IMR-90 (cell line): ENCODE measurements at regions not wholly inside any gene's neighbourhood (a gene's known extent, or its start where the extent isn't known, plus 50 kb on each side); places are given as distances from the start of the nearest gene placed in this dataset.

Experiments
- ATAC-seq: fragments of 200-7000 bp; cut with Tn5 transposase; 2 replicates; pipeline ENCODE4 v1.9.1; 2020; ENCODE audit warnings: low read depth, mild to moderate bottlenecking, moderate library complexity
- BruUV-seq: library from RNA; stranded (reverse); fragments of 400-500 nt; replicated peaks from 2 replicates; lab custom pipeline; 2021; lab: Mats Ljungman, UMichigan
- CTCF ChIA-PET: fragments of 300-600 bp; formaldehyde crosslinking; extraction: SDS; loops from one replicate; lab custom pipeline; 2021; ENCODE audit warnings: antibody characterized with exemption; lab: Yijun Ruan, JAX
- POLR2A ChIA-PET: fragments of 300-600 bp; sonication (Branson Sonifier 250); formaldehyde crosslinking; loops from one replicate; lab custom pipeline; 2022; ENCODE audit warnings: antibody characterized with exemption; ENCODE audit not compliant: unreplicated experiment; lab: Charles Lee
- DNase-seq: peaks from one replicate; pipeline ENCODE4 v3.0.0; 2013
- H2AFZ ChIP-seq: replicated peaks from 2 replicates; pipeline ENCODE3; 2013; ENCODE audit warnings: low read length, mild to moderate bottlenecking; ENCODE audit not compliant: poor library complexity
- H2AK5ac ChIP-seq: 2 replicates; pipeline ENCODE4 v1.6.1; 2013; ENCODE audit warnings: low read depth, low read length, inconsistent platforms
- H2AK9ac ChIP-seq: replicated peaks from 2 replicates; pipeline ENCODE3; 2013; ENCODE audit warnings: mild to moderate bottlenecking, low read depth, low read length, moderate library complexity; ENCODE audit not compliant: poor library complexity
- H2BK120ac ChIP-seq: 2 replicates; pipeline ENCODE4 v1.6.1; 2013; ENCODE audit warnings: low read depth, low read length, inconsistent platforms
- H2BK15ac ChIP-seq: 3 replicates; pipeline ENCODE4 v1.6.1; 2013; ENCODE audit warnings: low read depth, low read length, inconsistent platforms
- H2BK20ac ChIP-seq: 2 replicates; pipeline ENCODE4 v1.6.1; 2013; ENCODE audit warnings: low read depth, mild to moderate bottlenecking, inconsistent platforms, low read length, moderate library complexity
- H2BK5ac ChIP-seq: 2 replicates; pipeline ENCODE4 v1.6.1; 2013; ENCODE audit warnings: mild to moderate bottlenecking, low read depth, low read length, inconsistent platforms; ENCODE audit not compliant: poor library complexity, severe bottlenecking
- H3K14ac ChIP-seq: replicated peaks from 2 replicates; pipeline ENCODE4 v1.6.1; 2013; ENCODE audit warnings: low read depth, low read length, inconsistent platforms
- H3K18ac ChIP-seq: 2 replicates; pipeline ENCODE4 v1.6.1; 2013; ENCODE audit warnings: low read depth, low read length, control low read depth
- H3K23ac ChIP-seq: 2 replicates; pipeline ENCODE4 v1.6.1; 2013; ENCODE audit warnings: low read depth, low read length, inconsistent platforms
- H3K27ac ChIP-seq: 2 replicates; pipeline ENCODE4 v1.5.1; 2013; ENCODE audit warnings: mild to moderate bottlenecking, control low read depth, low read length; ENCODE audit not compliant: insufficient read depth
- H3K27me3 ChIP-seq: 2 replicates; pipeline ENCODE4 v1.6.1; 2013; ENCODE audit warnings: low read length; ENCODE audit not compliant: control insufficient read depth, insufficient read depth
- H3K36me3 ChIP-seq: 2 replicates; pipeline ENCODE4 v1.6.1; 2013; ENCODE audit warnings: low read length, mixed read lengths; ENCODE audit not compliant: control insufficient read depth, insufficient read depth
- H3K4ac ChIP-seq: 2 replicates; pipeline ENCODE4 v1.6.1; 2013; ENCODE audit warnings: low read depth, low read length, inconsistent platforms
- H3K4me1 ChIP-seq: 2 replicates; pipeline ENCODE4 v1.6.1; 2013; ENCODE audit warnings: low read length, mixed read lengths; ENCODE audit not compliant: control insufficient read depth, insufficient read depth
- H3K4me2 ChIP-seq: 2 replicates; pipeline ENCODE4 v1.6.1; 2013; ENCODE audit warnings: low read depth, mild to moderate bottlenecking, control low read depth, low read length, moderate library complexity
- H3K4me3 ChIP-seq: 2 replicates; pipeline ENCODE4 v1.5.1; 2013; ENCODE audit warnings: low read depth, mild to moderate bottlenecking, control low read depth, low read length, moderate library complexity; ENCODE audit not compliant: insufficient read depth
- H3K56ac ChIP-seq: 2 replicates; pipeline ENCODE4 v1.6.1; 2013; ENCODE audit warnings: low read length, inconsistent platforms; ENCODE audit not compliant: insufficient read depth; ENCODE audit errors: extremely low read depth
- H3K79me1 ChIP-seq, 2 experiments: 2 replicates each; pipeline ENCODE4 v1.6.1; 2013; ENCODE audit warnings: low read length in 2 of 2, inconsistent platforms in 1 of 2, low read depth in 1 of 2
- H3K9ac ChIP-seq: 2 replicates; pipeline ENCODE4 v1.6.1; 2013; ENCODE audit warnings: low read depth, low read length, control low read depth
- H3K9me1 ChIP-seq: 2 replicates; pipeline ENCODE4 v1.6.1; 2013; ENCODE audit warnings: low read length, inconsistent platforms; ENCODE audit not compliant: insufficient read depth
- H3K9me3 ChIP-seq: 2 replicates; pipeline ENCODE4 v1.6.1; 2013; ENCODE audit warnings: low read length; ENCODE audit not compliant: control insufficient read depth, insufficient read depth
- H4K20me1 ChIP-seq: 2 replicates; pipeline ENCODE4 v1.6.1; 2013; ENCODE audit warnings: low read length, inconsistent platforms; ENCODE audit not compliant: insufficient read depth
- H4K5ac ChIP-seq: 2 replicates; pipeline ENCODE4 v1.6.1; 2013; ENCODE audit warnings: mild to moderate bottlenecking, low read depth, low read length, control low read depth
- H4K8ac ChIP-seq, 2 experiments: 2 replicates each; pipeline ENCODE4 v1.6.1; 2013; ENCODE audit warnings: low read depth in 2 of 2, low read length in 2 of 2, control low read depth in 1 of 2, inconsistent platforms in 1 of 2
- H4K91ac ChIP-seq: 2 replicates; pipeline ENCODE4 v1.6.1; 2013; ENCODE audit warnings: low read depth, low read length, inconsistent platforms; ENCODE audit not compliant: insufficient read depth
- BHLHE40 ChIP-seq: fragments of 150-350 bp; IDR thresholded peaks from 2 replicates; pipeline ENCODE4 v1.6.1; 2016; ENCODE audit warnings: mild to moderate bottlenecking, low read depth, low read length
- CEBPB ChIP-seq: IDR thresholded peaks from 2 replicates; pipeline ENCODE4 v1.6.1; 2012; ENCODE audit warnings: low read depth, low read length, improper control_type of control experiment
- CHD1 ChIP-seq: IDR thresholded peaks from 2 replicates; pipeline ENCODE4 v1.6.1; 2012; ENCODE audit warnings: low read depth, low read length, improper control_type of control experiment
- FOS ChIP-seq: fragments of 150-350 bp; IDR thresholded peaks from 2 replicates; pipeline ENCODE4 v1.6.1; 2016; ENCODE audit warnings: low read depth, low read length
- MAFK ChIP-seq: IDR thresholded peaks from 2 replicates; pipeline ENCODE4 v1.6.1; 2012; ENCODE audit warnings: low read depth, low read length, improper control_type of control experiment
- MAZ ChIP-seq: IDR thresholded peaks from 2 replicates; pipeline ENCODE4 v1.6.1; 2012; ENCODE audit warnings: low read depth, mild to moderate bottlenecking, low read length, improper control_type of control experiment, moderate library complexity, borderline replicate concordance
- MXI1 ChIP-seq: IDR thresholded peaks from 2 replicates; pipeline ENCODE4 v1.6.1; 2012; ENCODE audit warnings: low read depth, mild to moderate bottlenecking, low read length, moderate library complexity, borderline replicate concordance
- NFE2L2 ChIP-seq: fragments of 150-350 bp; IDR thresholded peaks from 2 replicates; pipeline ENCODE4 v1.6.1; 2016; ENCODE audit warnings: low read depth, mild to moderate bottlenecking, low read length
- POLR2A ChIP-seq: IDR thresholded peaks from 2 replicates; pipeline ENCODE4 v1.6.1; 2012; ENCODE audit warnings: mild to moderate bottlenecking, low read depth, low read length
- RAD21 ChIP-seq: IDR thresholded peaks from 2 replicates; pipeline ENCODE4 v1.6.1; 2012; ENCODE audit warnings: low read length, improper control_type of control experiment
- RCOR1 ChIP-seq: IDR thresholded peaks from 2 replicates; pipeline ENCODE4 v1.6.1; 2012; ENCODE audit warnings: mild to moderate bottlenecking, low read length, improper control_type of control experiment; ENCODE audit not compliant: insufficient replicate concordance
- RFX5 ChIP-seq: IDR thresholded peaks from 2 replicates; pipeline ENCODE4 v1.8.0; 2012; ENCODE audit warnings: low read depth, mild to moderate bottlenecking, low read length, moderate library complexity
- SMC3 ChIP-seq: fragments of 150-350 bp; IDR thresholded peaks from 2 replicates; pipeline ENCODE4 v1.6.1; 2016; ENCODE audit warnings: low read depth, mild to moderate bottlenecking, antibody characterized with exemption, low read length, moderate library complexity
- WGBS, 2 experiments: methylation state at CpG; one replicate each; pipeline versions ENCODE4 v1.1.5 to v1.1.7; 2013; ENCODE audit warnings: missing lambda C conversion rate in 2 of 2; ENCODE audit not compliant: insufficient read length in 1 of 2; ENCODE audit errors: extremely low coverage in 2 of 2; 5-methylcytosine and 5-hydroxymethylcytosine counted together
- dilution Hi-C: fragments of 300-500 bp; cut with HindIII; formaldehyde crosslinking; loops from one replicate; pipeline ENCODE4 v1.14.3; 2018; ENCODE audit warnings: low sequenced_read_pairs; ENCODE audit not compliant: unreplicated experiment
- in situ Hi-C: fragments of 300-500 bp; cut with MboI; formaldehyde crosslinking; loops from 3 replicates; pipeline ENCODE4 v1.14.3; 2019; ENCODE audit warnings: low sequenced_read_pairs, inconsistent platforms, mixed read lengths
- intact Hi-C: fragments of 100-400 bp; cut with micrococcal nuclease; formaldehyde crosslinking; loops from 2 replicates; pipeline ENCODE4 v1.10.0; 2022
- TF ChIP-seq, protein P1 (sequence below): conservative IDR thresholded peaks from 2 replicates; pipeline ENCODE4 v1.5.1; 2012; ENCODE audit warnings: mild to moderate bottlenecking, low read depth, low read length, improper control_type of control experiment
- TF ChIP-seq, protein P2 (sequence below): fragments of 150-350 bp; IDR thresholded peaks from 2 replicates; pipeline ENCODE4 v1.6.1; 2016; ENCODE audit warnings: low read depth, mild to moderate bottlenecking, low read length, moderate library complexity, borderline replicate concordance
- TF ChIP-seq, protein P3 (sequence below): fragments of 150-350 bp; IDR thresholded peaks from 2 replicates; pipeline ENCODE4 v1.6.1; 2017; ENCODE audit warnings: mild to moderate bottlenecking, antibody characterized with exemption, low read length, low read depth

DNA sequence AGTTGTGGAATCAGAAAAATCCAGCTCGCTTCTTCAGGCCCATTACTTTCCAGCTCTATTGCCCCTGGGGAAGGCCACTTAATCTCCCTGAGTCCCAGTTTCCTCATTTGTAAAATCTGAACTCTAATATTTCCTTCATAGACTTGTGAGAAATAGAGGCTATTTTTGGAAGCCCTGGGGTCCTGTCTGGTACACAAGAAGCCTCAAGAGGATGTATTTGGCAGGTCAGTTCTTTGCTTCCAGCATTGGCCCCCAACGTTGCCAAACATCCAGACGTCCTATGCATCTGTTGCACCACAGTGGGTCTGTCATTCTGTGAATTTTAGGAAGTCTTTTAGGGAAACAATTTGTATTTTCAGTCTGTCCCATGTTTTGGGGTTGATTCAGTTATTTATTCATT is 525.9 kb downstream of the EBF1 start:
- in situ Hi-C loops (no loop called here), intact Hi-C loops (no loop called here), dilution Hi-C loops (no loop called here)
- Histone ChIP-seq H3K27ac (no peak overlapping the region), H3K4me3 (no peak overlapping the region), H3K56ac (no peak overlapping the region), H3K4me1 (no peaks in the 10 kb centered on the region), H2BK20ac (no peak overlapping the region), H3K4ac (no peak overlapping the region), H4K8ac (no peak overlapping the region), H3K23ac (no peak overlapping the region), H4K91ac (no peak overlapping the region), H4K20me1 (no peaks in the 10 kb centered on the region), H3K18ac (no peak overlapping the region), H2AK9ac (no peak overlapping the region), H2AFZ (no peak overlapping the region), H3K14ac (no peak overlapping the region), H3K9me1 (no peaks in the 10 kb centered on the region), H3K79me1 (no peaks in the 10 kb centered on the region), H3K9me3 (no peaks in the 10 kb centered on the region), H2BK15ac (no peak overlapping the region), H3K36me3 (no peaks in the 10 kb centered on the region), H2BK5ac (no peak overlapping the region), H4K5ac (no peak overlapping the region), H3K27me3 (no peaks in the 10 kb centered on the region), H2AK5ac (no peak overlapping the region), H3K9ac (no peak overlapping the region), H2BK120ac (no peak overlapping the region), H3K4me2 (no peak overlapping the region)
- ChIA-PET POLR2A (no interaction called here), CTCF (no interaction called here)
- no CpG with 5 or more reads among the region's 3 CpGs for WGBS, 2 experiments
- ATAC-seq (no peak), DNase-seq (no peak)
- no TSS peak for BruUV-seq
- TF ChIP-seq BHLHE40, result no peak
- no peak for TF ChIP-seq MAZ
- no peak for TF ChIP-seq RFX5
- no peak for TF ChIP-seq CEBPB
- TF ChIP-seq, protein P1, sequence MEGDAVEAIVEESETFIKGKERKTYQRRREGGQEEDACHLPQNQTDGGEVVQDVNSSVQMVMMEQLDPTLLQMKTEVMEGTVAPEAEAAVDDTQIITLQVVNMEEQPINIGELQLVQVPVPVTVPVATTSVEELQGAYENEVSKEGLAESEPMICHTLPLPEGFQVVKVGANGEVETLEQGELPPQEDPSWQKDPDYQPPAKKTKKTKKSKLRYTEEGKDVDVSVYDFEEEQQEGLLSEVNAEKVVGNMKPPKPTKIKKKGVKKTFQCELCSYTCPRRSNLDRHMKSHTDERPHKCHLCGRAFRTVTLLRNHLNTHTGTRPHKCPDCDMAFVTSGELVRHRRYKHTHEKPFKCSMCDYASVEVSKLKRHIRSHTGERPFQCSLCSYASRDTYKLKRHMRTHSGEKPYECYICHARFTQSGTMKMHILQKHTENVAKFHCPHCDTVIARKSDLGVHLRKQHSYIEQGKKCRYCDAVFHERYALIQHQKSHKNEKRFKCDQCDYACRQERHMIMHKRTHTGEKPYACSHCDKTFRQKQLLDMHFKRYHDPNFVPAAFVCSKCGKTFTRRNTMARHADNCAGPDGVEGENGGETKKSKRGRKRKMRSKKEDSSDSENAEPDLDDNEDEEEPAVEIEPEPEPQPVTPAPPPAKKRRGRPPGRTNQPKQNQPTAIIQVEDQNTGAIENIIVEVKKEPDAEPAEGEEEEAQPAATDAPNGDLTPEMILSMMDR, result no peak
- TF ChIP-seq NFE2L2, result no peak
- no peak for TF ChIP-seq RAD21
- TF ChIP-seq RCOR1, result no peak
- TF ChIP-seq MXI1, result no peak
- TF ChIP-seq FOS, result no peak
- TF ChIP-seq CHD1, result no peak
- TF ChIP-seq, protein P2, sequence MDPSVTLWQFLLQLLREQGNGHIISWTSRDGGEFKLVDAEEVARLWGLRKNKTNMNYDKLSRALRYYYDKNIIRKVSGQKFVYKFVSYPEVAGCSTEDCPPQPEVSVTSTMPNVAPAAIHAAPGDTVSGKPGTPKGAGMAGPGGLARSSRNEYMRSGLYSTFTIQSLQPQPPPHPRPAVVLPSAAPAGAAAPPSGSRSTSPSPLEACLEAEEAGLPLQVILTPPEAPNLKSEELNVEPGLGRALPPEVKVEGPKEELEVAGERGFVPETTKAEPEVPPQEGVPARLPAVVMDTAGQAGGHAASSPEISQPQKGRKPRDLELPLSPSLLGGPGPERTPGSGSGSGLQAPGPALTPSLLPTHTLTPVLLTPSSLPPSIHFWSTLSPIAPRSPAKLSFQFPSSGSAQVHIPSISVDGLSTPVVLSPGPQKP, result no peak
- TF ChIP-seq, protein P3, sequence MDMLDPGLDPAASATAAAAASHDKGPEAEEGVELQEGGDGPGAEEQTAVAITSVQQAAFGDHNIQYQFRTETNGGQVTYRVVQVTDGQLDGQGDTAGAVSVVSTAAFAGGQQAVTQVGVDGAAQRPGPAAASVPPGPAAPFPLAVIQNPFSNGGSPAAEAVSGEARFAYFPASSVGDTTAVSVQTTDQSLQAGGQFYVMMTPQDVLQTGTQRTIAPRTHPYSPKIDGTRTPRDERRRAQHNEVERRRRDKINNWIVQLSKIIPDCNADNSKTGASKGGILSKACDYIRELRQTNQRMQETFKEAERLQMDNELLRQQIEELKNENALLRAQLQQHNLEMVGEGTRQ, result no peak
- TF ChIP-seq SMC3, result no peak
- no peak for TF ChIP-seq POLR2A
- no peak for TF ChIP-seq MAFK
